ENCODE measurements at regions not wholly inside any gene's neighbourhood (a gene's known extent, or its start where the extent isn't known, plus 50 kb on each side); places are given as distances from the start of the nearest gene placed in this dataset.
A peak's percentile ranks its signal among the peaks of the same experiment; 100 is the strongest.

DNA sequence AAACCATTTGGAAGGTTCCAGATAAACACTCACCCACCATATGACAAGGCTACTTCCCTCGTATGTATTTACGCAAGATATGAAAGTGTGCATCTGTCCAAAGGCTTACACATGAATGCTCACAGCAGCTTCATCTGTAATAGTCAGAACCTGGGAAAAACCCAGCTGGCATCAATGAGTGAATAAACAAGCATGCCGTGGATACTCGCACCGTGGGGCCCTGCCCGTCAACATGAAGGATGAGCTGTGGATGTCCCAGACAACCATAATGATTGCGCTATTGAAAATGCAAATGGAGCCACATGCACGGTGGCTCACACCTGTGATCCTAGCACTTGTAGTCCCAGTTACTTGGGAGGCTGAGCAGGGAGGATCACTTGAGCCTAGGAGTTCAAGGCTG, 60.6 kb upstream of the FCN1 start:
- H3K27ac ChIP-seq, result no peak overlapping the region
- in situ Hi-C loops (cut with HindIII; ENCODE audit: low pct_ligation_motif_present, low sequenced_read_pairs), result no loop called here
- TF ChIP-seq, protein P1, sequence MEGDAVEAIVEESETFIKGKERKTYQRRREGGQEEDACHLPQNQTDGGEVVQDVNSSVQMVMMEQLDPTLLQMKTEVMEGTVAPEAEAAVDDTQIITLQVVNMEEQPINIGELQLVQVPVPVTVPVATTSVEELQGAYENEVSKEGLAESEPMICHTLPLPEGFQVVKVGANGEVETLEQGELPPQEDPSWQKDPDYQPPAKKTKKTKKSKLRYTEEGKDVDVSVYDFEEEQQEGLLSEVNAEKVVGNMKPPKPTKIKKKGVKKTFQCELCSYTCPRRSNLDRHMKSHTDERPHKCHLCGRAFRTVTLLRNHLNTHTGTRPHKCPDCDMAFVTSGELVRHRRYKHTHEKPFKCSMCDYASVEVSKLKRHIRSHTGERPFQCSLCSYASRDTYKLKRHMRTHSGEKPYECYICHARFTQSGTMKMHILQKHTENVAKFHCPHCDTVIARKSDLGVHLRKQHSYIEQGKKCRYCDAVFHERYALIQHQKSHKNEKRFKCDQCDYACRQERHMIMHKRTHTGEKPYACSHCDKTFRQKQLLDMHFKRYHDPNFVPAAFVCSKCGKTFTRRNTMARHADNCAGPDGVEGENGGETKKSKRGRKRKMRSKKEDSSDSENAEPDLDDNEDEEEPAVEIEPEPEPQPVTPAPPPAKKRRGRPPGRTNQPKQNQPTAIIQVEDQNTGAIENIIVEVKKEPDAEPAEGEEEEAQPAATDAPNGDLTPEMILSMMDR (IDR thresholded peaks at IDR 0.05; ENCODE audit: low read depth, low read length, missing control alignments), result no peak
- H3K36me3 ChIP-seq (replicated peaks), result no peaks in the 10 kb centered on the region
- no peak overlapping the region for H3K4me3 ChIP-seq (ENCODE audit: low read depth, low read length)
- H3K27me3 ChIP-seq (replicated peaks), result no peaks in the 10 kb centered on the region
- no peak for DNase-seq

DNA sequence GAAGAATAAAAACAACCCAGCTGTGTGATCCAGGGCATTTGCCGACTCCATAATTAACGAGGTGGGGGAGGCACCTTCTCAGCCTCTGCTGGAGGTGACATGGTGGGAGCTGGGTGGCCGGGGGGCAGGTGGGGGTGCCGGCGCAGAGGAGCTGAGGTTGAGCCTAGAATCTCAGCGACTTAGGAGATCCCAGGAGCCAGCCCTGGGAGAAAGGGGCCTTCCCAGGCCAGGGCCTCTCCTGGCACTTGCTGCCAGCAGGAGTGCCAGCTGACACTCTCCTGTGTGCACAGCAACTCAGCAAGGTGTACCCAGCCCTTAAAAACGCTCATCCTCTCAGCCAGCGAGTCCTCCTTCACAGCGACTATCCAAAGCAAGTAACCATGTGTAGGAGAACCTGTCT, 62.8 kb upstream of the FCN1 start:
- H3K27me3 ChIP-seq (replicated peaks), result no peaks in the 10 kb centered on the region
- DNase-seq, result no peak
- TF ChIP-seq, protein P1 (IDR thresholded peaks at IDR 0.05; ENCODE audit: low read depth, low read length, missing control alignments), result no peak
- no peak overlapping the region for H3K4me3 ChIP-seq (ENCODE audit: low read depth, low read length)
- H3K36me3 ChIP-seq (replicated peaks), result no peaks in the 10 kb centered on the region
- in situ Hi-C loops (cut with HindIII; ENCODE audit: low pct_ligation_motif_present, low sequenced_read_pairs), result no loop called here
- H3K27ac ChIP-seq, result no peak overlapping the region

DNA sequence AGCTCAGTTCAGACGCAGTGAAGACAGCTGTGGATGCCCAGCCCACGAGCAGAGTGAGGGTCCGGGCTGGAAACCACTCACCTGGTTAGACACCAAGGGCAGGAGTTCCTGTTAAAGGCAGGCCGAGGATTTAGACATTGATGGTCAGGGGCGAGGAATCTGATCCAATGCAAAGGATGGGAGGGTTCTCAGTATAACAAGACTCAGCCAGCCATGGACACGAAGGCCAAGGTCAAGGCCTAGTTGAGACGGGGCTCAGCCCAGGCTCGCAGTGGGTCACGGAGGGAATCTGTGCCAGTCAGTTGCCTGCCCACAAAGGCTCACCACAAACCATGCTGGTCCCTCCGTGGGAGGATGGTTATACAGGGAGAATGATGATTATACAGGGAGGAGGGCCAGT, 63.3 kb upstream of the FCN1 start:
- in situ Hi-C loops (cut with HindIII; ENCODE audit: low pct_ligation_motif_present, low sequenced_read_pairs), result no loop called here
- TF ChIP-seq, protein P1 (IDR thresholded peaks at IDR 0.05; ENCODE audit: low read depth, low read length, missing control alignments), result no peak
- Histone ChIP-seq H3K27me3 (replicated peaks) (no peaks in the 10 kb centered on the region), H3K4me3 (ENCODE audit: low read depth, low read length) (no peak overlapping the region), H3K36me3 (replicated peaks) (no peaks in the 10 kb centered on the region), H3K27ac (no peak overlapping the region)
- no peak for DNase-seq

DNA sequence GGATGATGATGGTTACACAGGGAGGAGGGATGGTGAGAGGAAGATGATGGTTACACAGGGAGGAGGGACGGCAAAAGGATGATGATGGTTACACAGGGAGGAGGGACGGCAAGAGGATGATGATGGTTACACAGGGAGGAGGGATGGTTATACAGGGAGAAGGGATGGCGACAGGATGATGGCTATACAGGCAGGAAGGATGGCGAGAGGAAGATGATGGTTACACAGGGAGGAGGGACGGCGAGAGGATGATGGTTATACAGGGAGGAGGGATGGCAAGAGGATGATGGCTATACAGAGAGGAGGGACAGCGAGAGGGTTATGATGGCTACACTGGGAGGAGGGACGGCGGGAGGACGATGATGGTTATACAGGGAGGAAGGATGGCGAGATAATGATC, 64.1 kb upstream of the FCN1 start:
- in situ Hi-C loops (cut with HindIII; ENCODE audit: low pct_ligation_motif_present, low sequenced_read_pairs), result no loop called here
- no peak overlapping the region for H3K4me3 ChIP-seq (ENCODE audit: low read depth, low read length)
- no peak overlapping the region for H3K27ac ChIP-seq
- no peaks in the 10 kb centered on the region for H3K36me3 ChIP-seq (replicated peaks)
- H3K27me3 ChIP-seq (replicated peaks), result no peaks in the 10 kb centered on the region
- TF ChIP-seq, protein P1 (IDR thresholded peaks at IDR 0.05; ENCODE audit: low read depth, low read length, missing control alignments), result no peak
- no peak for DNase-seq

DNA sequence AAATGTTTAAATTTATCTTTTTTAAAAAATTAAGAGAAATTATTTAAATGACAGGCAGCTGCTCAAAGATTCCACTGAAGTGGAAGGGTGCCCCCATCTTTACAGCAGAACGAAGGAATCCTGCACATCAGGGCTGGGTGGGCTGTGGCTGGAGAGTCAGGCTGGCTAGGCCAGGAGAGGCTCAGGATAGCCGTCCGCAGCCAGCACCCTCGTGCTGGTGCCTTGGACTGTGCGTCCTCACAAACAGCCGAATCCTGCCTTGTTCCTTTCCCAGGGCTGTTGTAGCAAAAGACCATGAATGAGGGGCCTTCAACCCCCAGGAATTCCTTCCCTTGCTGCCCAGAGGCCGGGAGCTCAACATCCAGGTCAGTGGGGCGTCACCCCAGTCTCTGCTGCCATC, 64.6 kb upstream of the FCN1 start:
- no peaks in the 10 kb centered on the region for H3K36me3 ChIP-seq (replicated peaks)
- in situ Hi-C loops (cut with HindIII; ENCODE audit: low pct_ligation_motif_present, low sequenced_read_pairs), result no loop called here
- no peak overlapping the region for H3K4me3 ChIP-seq (ENCODE audit: low read depth, low read length)
- no peaks in the 10 kb centered on the region for H3K27me3 ChIP-seq (replicated peaks)
- DNase-seq, result no peak
- H3K27ac ChIP-seq, result no peak overlapping the region
- TF ChIP-seq, protein P1 (IDR thresholded peaks at IDR 0.05; ENCODE audit: low read depth, low read length, missing control alignments), result no peak

DNA sequence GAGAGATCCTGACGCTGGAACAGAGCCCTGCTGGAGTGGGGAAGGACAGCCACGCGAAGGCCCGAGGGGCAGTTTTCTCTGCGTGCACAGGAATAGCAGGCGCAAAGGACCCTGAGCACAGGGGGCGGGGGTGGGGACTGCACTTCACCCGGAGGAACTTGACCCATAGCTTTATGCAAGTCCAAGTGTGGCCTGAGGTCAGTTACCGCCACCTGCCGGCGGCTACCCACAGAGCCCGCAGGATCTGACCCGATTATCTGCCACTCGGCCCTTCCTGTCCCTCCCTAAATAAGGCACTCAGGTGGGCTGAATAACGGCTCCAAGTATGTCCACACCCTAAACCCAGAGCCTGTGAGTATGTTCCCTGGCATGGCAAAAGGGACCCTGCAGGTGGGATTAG, 65.4 kb upstream of the FCN1 start:
- Histone ChIP-seq H3K27ac (no peak overlapping the region), H3K27me3 (replicated peaks) (no peaks in the 10 kb centered on the region), H3K36me3 (replicated peaks) (no peaks in the 10 kb centered on the region), H3K4me3 (ENCODE audit: low read depth, low read length) (no peak overlapping the region)
- in situ Hi-C loops (cut with HindIII; ENCODE audit: low pct_ligation_motif_present, low sequenced_read_pairs), result no loop called here
- no peak for DNase-seq
- TF ChIP-seq, protein P1 (IDR thresholded peaks at IDR 0.05; ENCODE audit: low read depth, low read length, missing control alignments), result peak; percentile 9
